ENCODE measurements at regions not wholly inside any gene's neighbourhood (a gene's known extent, or its start where the extent isn't known, plus 50 kb on each side); places are given as distances from the start of the nearest gene placed in this dataset.

GRCh38 chr2:207241198-207241597 is 75.5 kb upstream of the KLF7 start:
- H3K27ac Mint-ChIP-seq (ENCODE audit: unreplicated experiment), result no peak overlapping the region
- H3K4me3 Mint-ChIP-seq (ENCODE audit: unreplicated experiment), result no peak overlapping the region
- peaks cover 1% of the 10 kb centered on the region for H3K36me3 Mint-ChIP-seq (ENCODE audit: low read depth)
- H3K4me1 Mint-ChIP-seq (ENCODE audit: low read depth), result peaks cover 3% of the 10 kb centered on the region
- H3K27me3 Mint-ChIP-seq (ENCODE audit: low read depth), result no peaks in the 10 kb centered on the region
- H3K9me3 Mint-ChIP-seq (ENCODE audit: low read depth), result no peaks in the 10 kb centered on the region
- no peak for DNase-seq (ENCODE audit: low spot score)
- no peak for TF ChIP-seq CTCF (IDR thresholded peaks at IDR 0.05)

- no peak overlapping the region for H3K27ac Mint-ChIP-seq (ENCODE audit: unreplicated experiment)
- no peak overlapping the region for H3K4me3 Mint-ChIP-seq (ENCODE audit: unreplicated experiment)
- no peaks in the 10 kb centered on the region for H3K4me1 Mint-ChIP-seq (ENCODE audit: low read depth)
- no peak for TF ChIP-seq CTCF (IDR thresholded peaks at IDR 0.05)
- DNase-seq (ENCODE audit: low spot score), result no peak
- H3K27me3 Mint-ChIP-seq (ENCODE audit: low read depth), result no peaks in the 10 kb centered on the region
- peaks cover 1% of the 10 kb centered on the region for H3K36me3 Mint-ChIP-seq (ENCODE audit: low read depth)
- H3K9me3 Mint-ChIP-seq (ENCODE audit: low read depth), result no peaks in the 10 kb centered on the region
Observed at GRCh38 chr2:207243601-207244000, 77.9 kb upstream of the KLF7 start.

GRCh38 chr2:207244971-207245925 is 79.5 kb upstream of the KLF7 start:
- Mint-ChIP-seq H3K4me3 (ENCODE audit: unreplicated experiment) (no peak overlapping the region), H3K36me3 (ENCODE audit: low read depth) (peaks cover 1% of the 10 kb centered on the region), H3K4me1 (ENCODE audit: low read depth) (peaks cover 8% of the 10 kb centered on the region), H3K27me3 (ENCODE audit: low read depth) (no peaks in the 10 kb centered on the region), H3K9me3 (ENCODE audit: low read depth) (no peaks in the 10 kb centered on the region), H3K27ac (ENCODE audit: unreplicated experiment) (no peak overlapping the region)
- no peak for TF ChIP-seq CTCF (IDR thresholded peaks at IDR 0.05)
- DNase-seq (ENCODE audit: low spot score), result no peak

GRCh38 chr2:207248702-207249377 is 83.1 kb upstream of the KLF7 start:
- peaks cover 35% of the 10 kb centered on the region for H3K4me1 Mint-ChIP-seq (ENCODE audit: low read depth)
- H3K36me3 Mint-ChIP-seq (ENCODE audit: low read depth), result peaks cover 1% of the 10 kb centered on the region
- H3K4me3 Mint-ChIP-seq (ENCODE audit: unreplicated experiment), result no peak overlapping the region
- DNase-seq (ENCODE audit: low spot score), result no peak
- no peak overlapping the region for H3K27ac Mint-ChIP-seq (ENCODE audit: unreplicated experiment)
- H3K9me3 Mint-ChIP-seq (ENCODE audit: low read depth), result no peaks in the 10 kb centered on the region
- no peaks in the 10 kb centered on the region for H3K27me3 Mint-ChIP-seq (ENCODE audit: low read depth)
- TF ChIP-seq CTCF (IDR thresholded peaks at IDR 0.05), result no peak

GRCh38 chr2:207251022-207251421 is 85.3 kb upstream of the KLF7 start:
- no peak for TF ChIP-seq CTCF (IDR thresholded peaks at IDR 0.05)
- H3K27me3 Mint-ChIP-seq (ENCODE audit: low read depth), result no peaks in the 10 kb centered on the region
- no peak overlapping the region for H3K4me3 Mint-ChIP-seq (ENCODE audit: unreplicated experiment)
- no peaks in the 10 kb centered on the region for H3K36me3 Mint-ChIP-seq (ENCODE audit: low read depth)
- H3K9me3 Mint-ChIP-seq (ENCODE audit: low read depth), result no peaks in the 10 kb centered on the region
- no peak for DNase-seq (ENCODE audit: low spot score)
- H3K4me1 Mint-ChIP-seq (ENCODE audit: low read depth), result peaks cover 57% of the 10 kb centered on the region
- no peak overlapping the region for H3K27ac Mint-ChIP-seq (ENCODE audit: unreplicated experiment)

All from chondrocyte (in vitro differentiated cells).